ENCODE measurements at regions not wholly inside any gene's neighbourhood (a gene's known extent, or its start where the extent isn't known, plus 50 kb on each side); places are given as distances from the start of the nearest gene placed in this dataset.
"Not testable (repeated sequence)": the region's sequence is repeated elsewhere in the genome, so short reads cannot be mapped to it uniquely, and the experiment has no call there.

DNA sequence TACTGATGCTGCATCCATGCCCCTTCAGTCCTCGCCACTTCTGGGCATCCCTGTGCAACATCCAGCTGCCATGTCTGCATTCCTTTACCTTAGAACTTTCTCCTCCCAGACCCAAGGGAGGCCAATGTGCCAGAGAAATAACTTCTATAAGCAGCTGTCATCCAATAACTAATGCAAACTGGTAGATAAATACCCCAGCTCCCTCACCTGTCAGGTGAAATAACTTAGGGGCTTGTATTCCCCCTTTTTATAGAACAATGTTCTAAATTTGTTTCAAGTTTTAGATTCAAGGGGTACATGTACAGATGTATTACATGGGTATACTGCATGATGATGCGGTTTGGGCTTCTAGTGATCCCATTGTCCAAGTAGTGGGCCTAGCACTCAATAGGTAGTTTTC, 880.1 kb downstream of the UQCRFS1 start:
- no peak for DNase-seq

DNA sequence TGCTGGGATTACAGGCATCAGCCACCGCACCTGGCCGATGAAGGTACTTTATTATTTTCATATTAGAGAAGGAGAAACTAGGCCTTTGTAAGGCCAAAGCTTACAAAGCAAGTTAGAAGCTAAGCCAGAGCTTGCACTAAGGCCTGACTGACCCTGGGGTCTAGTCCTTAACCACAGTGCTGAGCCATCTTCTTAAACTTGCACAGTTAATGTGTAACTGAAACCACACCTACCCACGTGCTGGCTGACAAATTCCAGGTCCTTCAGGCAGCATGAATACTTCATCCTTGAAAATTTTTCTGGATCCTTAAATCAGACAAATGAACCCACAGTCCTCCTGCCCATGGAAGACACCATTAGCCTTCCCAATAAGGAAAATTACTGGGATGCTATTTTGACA, 880.6 kb downstream of the UQCRFS1 start:
- no peak for DNase-seq

- DNase-seq, result no peak
Measured at GRCh38 chr19:28331596-28331995, 881.4 kb downstream of the UQCRFS1 start.

GRCh38 chr19:28330831-28331230, 882.1 kb downstream of the UQCRFS1 start:
- DNase-seq, result no peak

GRCh38 chr19:28329429-28329828, 883.5 kb downstream of the UQCRFS1 start:
- DNase-seq, result no peak

DNA sequence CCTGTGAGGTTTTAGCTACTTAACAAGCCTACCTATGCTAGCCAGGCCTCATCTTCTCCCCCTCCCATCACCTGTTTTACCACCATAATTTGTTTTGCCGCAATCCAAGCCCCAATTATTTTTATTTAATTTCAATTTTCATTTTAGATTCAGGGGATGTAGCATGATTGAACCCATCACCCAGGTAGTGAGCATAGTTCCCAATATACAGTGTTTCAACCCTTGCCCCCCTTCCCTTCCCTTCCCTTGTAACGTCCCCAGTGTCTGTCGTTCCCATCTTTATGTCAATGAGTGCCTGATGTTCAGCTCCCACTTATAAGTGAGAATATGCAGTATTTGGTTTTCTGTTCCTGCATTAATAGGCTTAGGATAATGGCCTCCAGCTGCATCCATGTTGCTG, 885.0 kb downstream of the UQCRFS1 start:
- no peak for DNase-seq

DNA sequence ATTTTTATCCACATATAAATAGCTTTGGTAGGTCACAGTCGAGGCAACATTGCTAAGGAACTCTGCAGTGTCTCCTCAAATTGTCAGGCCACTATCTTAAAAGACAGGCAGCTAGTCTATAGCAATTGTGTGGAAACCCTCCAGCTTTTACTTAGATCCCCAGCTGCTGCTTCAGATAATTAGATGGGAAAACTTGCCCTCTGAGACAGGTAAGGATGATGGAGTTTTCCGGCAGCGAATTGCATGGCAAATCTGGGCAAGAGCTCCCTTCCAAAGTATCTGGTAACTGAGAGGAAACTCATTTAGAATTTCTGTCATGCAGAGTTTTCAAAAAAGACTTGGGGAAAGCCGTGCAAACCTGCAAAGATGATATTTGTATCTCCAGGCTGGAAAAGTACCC, 886.2 kb downstream of the UQCRFS1 start:
- no peak for DNase-seq

DNA sequence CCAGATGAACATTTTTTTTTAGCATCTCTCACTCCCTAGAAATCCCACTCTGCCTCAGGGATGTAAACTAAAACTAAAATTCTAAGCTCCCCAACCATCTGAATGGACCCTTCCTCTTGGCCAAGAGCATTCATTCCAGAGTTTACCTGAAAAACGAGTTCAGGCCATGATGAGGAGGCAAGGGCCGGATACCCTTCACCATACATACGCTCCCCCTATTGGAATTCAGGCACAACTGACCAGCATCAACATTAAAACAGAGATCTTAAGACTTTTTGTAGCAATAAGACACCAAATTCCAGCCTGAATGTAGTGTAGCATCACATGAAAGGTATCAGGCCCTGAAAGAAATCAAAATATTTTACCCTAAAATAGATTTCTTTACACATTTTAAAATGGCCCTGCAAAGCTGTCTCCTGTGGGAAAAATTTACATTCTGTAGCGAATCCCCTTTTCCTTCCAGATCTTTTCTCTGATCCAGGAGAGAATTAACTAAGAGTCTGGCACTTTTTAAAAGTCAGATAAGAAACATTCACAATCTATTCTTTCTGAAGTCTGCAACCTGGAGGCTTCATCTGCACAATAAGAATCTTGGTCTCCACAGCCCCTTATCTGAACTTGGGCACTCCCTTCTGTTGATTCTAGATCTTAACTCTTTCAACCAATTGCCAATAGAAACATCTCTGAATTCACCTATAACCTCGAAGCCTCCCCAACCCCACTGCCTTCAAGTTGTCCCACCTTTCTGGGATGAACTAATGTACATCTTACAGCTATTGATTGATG, 888.5 kb downstream of the UQCRFS1 start:
- no peak for DNase-seq

DNA sequence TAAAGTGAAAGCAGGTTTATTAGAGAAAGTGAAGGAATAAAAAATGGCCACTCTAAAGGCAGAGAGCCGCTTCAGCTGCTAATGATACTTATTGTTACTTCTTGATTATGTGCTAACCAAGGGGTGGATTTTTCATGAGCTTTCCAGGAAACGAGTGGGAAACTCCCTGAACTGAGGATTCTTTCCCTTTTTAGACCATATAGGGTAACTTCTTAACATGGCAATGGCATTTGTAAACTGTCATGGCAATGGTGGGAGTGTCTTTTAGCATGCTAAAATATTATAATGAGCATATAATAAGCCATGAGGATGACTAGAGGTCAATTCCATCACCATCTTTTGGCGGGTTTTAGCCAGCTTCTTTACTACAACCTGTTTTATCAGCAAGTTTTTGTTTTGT, 890.0 kb downstream of the UQCRFS1 start:
- no peak for DNase-seq

DNA sequence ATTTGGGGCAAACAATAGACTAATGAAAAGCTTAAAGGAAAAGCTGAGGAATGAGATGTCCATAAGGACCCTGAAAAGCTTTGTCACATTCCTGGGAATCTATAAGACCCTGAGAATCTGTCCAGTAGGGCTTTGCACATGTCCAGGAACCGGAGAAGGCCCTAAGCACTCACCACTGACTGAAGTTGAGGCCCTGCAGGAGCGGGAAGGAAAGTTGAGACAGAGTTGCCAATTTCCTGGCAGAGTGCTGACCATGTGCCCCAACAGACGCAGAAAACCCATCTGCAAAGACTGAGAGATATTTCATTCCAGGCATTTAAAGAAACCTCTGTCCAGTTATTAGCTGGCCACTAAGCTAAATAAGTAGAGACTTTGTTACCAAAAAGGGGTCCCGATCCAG, 890.5 kb downstream of the UQCRFS1 start:
- DNase-seq, result no peak

GRCh38 chr19:28319918-28320317, 893.0 kb downstream of the UQCRFS1 start:
- no peak for DNase-seq

- no peak for DNase-seq
Measured at GRCh38 chr19:28319227-28319626, 893.7 kb downstream of the UQCRFS1 start.

DNA sequence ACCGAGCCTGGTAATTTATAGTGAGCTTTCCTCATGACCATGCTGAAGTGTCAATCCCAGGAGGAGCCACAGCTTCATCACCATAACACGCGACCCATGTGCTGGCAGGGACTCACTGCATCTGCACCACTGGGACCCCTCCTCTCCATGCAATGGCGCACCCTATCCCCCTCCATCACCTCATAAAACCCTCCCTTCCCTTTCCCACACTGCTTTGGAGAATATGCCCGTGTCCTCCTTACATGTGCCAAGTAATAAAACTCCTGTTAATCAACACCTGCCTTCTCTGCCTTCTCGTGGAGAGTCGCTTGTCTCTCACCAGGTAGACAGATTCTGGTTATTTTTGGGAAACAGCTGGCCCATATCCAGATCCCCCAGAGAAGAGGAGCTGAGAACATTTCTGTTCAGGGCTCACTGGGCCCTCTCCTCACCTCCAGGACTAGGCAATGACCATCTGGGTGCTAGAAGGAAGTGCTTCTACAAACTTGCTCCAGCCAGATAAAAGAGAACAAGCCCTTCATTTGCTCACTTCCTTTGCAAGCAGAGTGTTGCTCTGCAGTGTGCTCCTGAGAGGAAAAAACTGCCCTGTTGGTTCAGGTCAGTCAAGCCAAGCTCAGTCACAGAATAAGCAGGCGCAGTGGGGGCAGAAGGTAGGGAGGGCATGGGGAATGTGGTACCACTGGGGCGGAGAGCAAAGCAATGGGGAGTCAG, 894.3 kb downstream of the UQCRFS1 start:
- no peak for DNase-seq

GRCh38 chr19:28316464-28316863, 896.5 kb downstream of the UQCRFS1 start:
- no peak for DNase-seq

- DNase-seq, result no peak
Measured at GRCh38 chr19:28314756-28315155, 898.2 kb downstream of the UQCRFS1 start.

GRCh38 chr19:28314287-28314686, 898.7 kb downstream of the UQCRFS1 start:
- DNase-seq, result no peak

- no peak for DNase-seq
Measured at GRCh38 chr19:28313633-28314032, 899.3 kb downstream of the UQCRFS1 start.

DNA sequence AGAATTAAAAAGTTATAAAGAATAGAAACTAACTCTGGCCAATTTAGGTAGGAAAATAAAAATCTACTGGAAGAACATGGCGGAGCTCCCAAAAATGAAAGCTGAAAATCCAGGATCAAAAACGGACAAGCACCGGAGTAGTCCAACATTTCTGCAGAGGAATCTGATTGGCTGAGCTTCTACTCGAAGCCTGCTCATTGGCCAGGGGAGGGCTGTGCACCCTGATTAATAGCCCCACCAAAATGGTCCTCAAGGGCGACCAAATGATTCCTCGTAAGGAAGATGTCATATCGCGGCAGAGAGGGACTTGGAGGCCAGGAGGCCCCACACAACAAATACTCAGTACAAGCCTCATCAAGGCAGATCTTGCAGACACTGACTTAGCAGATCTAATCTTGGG, 900.7 kb downstream of the UQCRFS1 start:
- no peak for DNase-seq

GRCh38 chr19:28310829-28311228, 902.1 kb downstream of the UQCRFS1 start:
- not testable (repeated sequence) for DNase-seq

DNA sequence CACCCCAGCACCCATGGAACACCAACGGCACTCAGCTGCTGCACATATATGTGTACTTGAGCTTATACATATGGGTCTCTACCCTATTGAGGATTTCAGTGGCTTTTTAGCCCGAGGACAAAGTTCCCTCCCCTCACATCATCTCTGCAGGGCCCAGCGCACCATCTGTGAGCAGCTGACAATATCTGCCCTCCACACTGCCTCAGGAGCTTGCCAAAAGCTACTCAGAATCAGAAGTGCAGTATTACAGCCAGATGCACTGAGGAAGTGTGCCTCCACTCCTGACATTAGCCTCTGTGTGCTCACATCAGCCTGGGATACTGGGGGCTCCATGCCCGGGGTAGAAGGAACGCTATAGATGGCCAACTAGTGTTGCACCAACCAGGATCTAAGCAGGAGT, 903.9 kb downstream of the UQCRFS1 start:
- DNase-seq, result no peak

DNA sequence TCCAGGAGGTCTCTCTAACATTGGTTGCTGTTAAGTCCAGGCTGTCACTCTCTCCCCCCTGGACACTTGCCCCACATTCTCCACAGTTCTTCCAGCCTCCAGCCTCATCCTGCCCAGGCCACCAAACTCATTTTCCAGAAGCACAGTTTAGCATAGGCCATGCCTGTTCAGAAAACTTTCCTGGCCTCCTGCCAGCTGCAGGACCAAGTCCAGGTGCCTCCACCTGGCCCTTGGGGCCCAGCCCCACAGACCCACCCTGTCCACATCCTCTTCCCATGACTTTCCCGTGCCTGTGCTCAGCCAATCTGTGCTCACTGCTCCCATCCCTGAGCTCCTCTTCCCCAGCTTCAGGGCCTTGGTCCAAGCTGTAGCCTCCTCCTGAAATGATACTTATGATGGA, 905.0 kb downstream of the UQCRFS1 start:
- no peak for DNase-seq

- no peak for DNase-seq
Measured at GRCh38 chr19:28307487-28307886, 905.5 kb downstream of the UQCRFS1 start.

DNA sequence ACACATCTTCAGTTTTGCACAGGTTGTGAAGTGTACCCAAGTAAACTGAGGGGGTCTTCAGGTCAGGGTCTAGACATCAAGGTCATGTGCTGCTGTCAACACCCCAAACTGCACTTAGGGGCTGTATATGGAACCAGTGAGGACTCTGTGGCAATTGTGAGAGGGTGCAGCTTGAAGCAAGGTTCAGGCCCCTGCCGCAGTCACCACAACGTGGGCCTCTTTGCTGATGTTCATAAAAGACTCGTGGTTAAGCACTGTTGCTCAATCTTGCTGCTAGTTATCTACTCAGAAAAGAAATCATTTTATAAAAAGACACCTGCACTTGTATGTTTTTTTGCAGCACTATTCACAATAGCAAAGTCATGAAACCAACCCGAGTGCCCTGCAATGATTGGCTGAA, 907.4 kb downstream of the UQCRFS1 start:
- DNase-seq, result no peak

- DNase-seq, result no peak
Measured at GRCh38 chr19:28303502-28303901, 909.4 kb downstream of the UQCRFS1 start.

DNA sequence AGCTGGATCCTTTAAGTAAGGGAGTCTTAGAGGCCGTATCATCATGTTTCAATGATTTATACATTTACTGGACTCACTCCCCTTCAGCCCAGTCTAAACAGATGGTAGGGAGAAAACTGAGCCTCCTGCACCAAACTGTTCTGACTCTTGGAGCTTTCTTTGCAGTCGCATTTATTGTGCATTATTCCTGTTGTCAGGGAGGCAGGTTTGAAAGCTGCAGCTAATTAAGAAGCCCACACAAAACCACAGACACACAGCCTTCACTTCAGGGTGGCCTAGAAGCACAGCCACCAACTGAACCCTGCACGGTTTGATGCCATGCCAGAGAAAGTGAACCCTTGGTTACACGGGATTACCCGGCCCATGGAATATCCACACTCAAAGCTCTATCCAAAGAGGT, 911.0 kb downstream of the UQCRFS1 start:
- DNase-seq, result no peak
